ENCODE measurements at regions not wholly inside any gene's neighbourhood (a gene's known extent, or its start where the extent isn't known, plus 50 kb on each side); places are given as distances from the start of the nearest gene placed in this dataset.

- POLR2A ChIA-PET, result no interaction called here
- Mint-ChIP-seq H3K4me1 (no peaks in the 10 kb centered on the region), H3K9me3 (no peaks in the 10 kb centered on the region), H3K27ac (no peak overlapping the region), H3K36me3 (no peaks in the 10 kb centered on the region), H3K4me3 (no peak overlapping the region), H3K27me3 (peaks cover 5% of the 10 kb centered on the region)
- no peak for DNase-seq
- no peak for ATAC-seq (ENCODE audit: low read depth)
Measured at GRCh38 chr17:55829995-55830612, 79.3 kb downstream of the PCTP start.

- no peak for ATAC-seq (ENCODE audit: low read depth)
- H3K36me3 Mint-ChIP-seq, result no peaks in the 10 kb centered on the region
- H3K27me3 Mint-ChIP-seq, result peaks cover 7% of the 10 kb centered on the region
- H3K4me1 Mint-ChIP-seq, result no peaks in the 10 kb centered on the region
- POLR2A ChIA-PET, result no interaction called here
- no peak overlapping the region for H3K4me3 Mint-ChIP-seq
- DNase-seq, result no peak
- H3K9me3 Mint-ChIP-seq, result no peaks in the 10 kb centered on the region
- H3K27ac Mint-ChIP-seq, result no peak overlapping the region
Measured at GRCh38 chr17:55830699-55831471, 80.0 kb downstream of the PCTP start.

- Mint-ChIP-seq H3K4me3 (no peak overlapping the region), H3K27me3 (peaks cover 7% of the 10 kb centered on the region), H3K36me3 (no peaks in the 10 kb centered on the region), H3K27ac (no peak overlapping the region), H3K4me1 (no peaks in the 10 kb centered on the region), H3K9me3 (no peaks in the 10 kb centered on the region)
- POLR2A ChIA-PET, result no interaction called here
- DNase-seq (no peak), ATAC-seq (ENCODE audit: low read depth) (no peak)
Measured at GRCh38 chr17:55833306-55833705, 82.5 kb downstream of the PCTP start.

GRCh38 chr17:55842405-55843158, 91.7 kb downstream of the PCTP start:
- POLR2A ChIA-PET, result no interaction called here
- peaks cover 11% of the 10 kb centered on the region for H3K27me3 Mint-ChIP-seq
- no peak overlapping the region for H3K27ac Mint-ChIP-seq
- ATAC-seq (ENCODE audit: low read depth), result no peak
- H3K4me3 Mint-ChIP-seq, result no peak overlapping the region
- H3K9me3 Mint-ChIP-seq, result no peaks in the 10 kb centered on the region
- no peaks in the 10 kb centered on the region for H3K36me3 Mint-ChIP-seq
- DNase-seq, result no peak
- peaks cover 2% of the 10 kb centered on the region for H3K4me1 Mint-ChIP-seq

GRCh38 chr17:55843785-55844184, 92.9 kb downstream of the PCTP start:
- H3K36me3 Mint-ChIP-seq, result no peaks in the 10 kb centered on the region
- peaks cover 2% of the 10 kb centered on the region for H3K4me1 Mint-ChIP-seq
- no peak for ATAC-seq (ENCODE audit: low read depth)
- H3K27me3 Mint-ChIP-seq, result peaks cover 11% of the 10 kb centered on the region
- POLR2A ChIA-PET, result no interaction called here
- no peaks in the 10 kb centered on the region for H3K9me3 Mint-ChIP-seq
- no peak for DNase-seq
- H3K4me3 Mint-ChIP-seq, result no peak overlapping the region
- H3K27ac Mint-ChIP-seq, result no peak overlapping the region

GRCh38 chr17:55845385-55845784, 94.5 kb downstream of the PCTP start:
- Mint-ChIP-seq H3K27me3 (peaks cover 11% of the 10 kb centered on the region), H3K4me3 (peak overlapping the region; percentile 16)
- no peak for ATAC-seq (ENCODE audit: low read depth)

GRCh38 chr17:55846745-55847144, 95.9 kb downstream of the PCTP start:
- Mint-ChIP-seq H3K27ac (no peak overlapping the region), H3K9me3 (no peaks in the 10 kb centered on the region), H3K4me3 (no peak overlapping the region), H3K4me1 (peaks cover 2% of the 10 kb centered on the region), H3K36me3 (no peaks in the 10 kb centered on the region), H3K27me3 (peaks cover 6% of the 10 kb centered on the region)
- POLR2A ChIA-PET, result no interaction called here
- no peak for ATAC-seq (ENCODE audit: low read depth)
- DNase-seq, result no peak

More at GRCh38 chr17:55845385-55845784, 94.5 kb downstream of the PCTP start:
- H3K4me1 Mint-ChIP-seq, result peaks cover 2% of the 10 kb centered on the region
- POLR2A ChIA-PET, result interaction anchor here (0.6 kb wide), 1 partner anchor 641 kb away, joined by 3 read pairs; no protein-coding TSS in a partner anchor
- H3K9me3 Mint-ChIP-seq, result no peaks in the 10 kb centered on the region
- H3K27ac Mint-ChIP-seq, result no peak overlapping the region
- H3K36me3 Mint-ChIP-seq, result no peaks in the 10 kb centered on the region
- peak; percentile 49 for DNase-seq

- POLR2A ChIA-PET, result no interaction called here
- Mint-ChIP-seq H3K27ac (no peak overlapping the region), H3K4me3 (no peak overlapping the region), H3K9me3 (no peaks in the 10 kb centered on the region), H3K27me3 (no peaks in the 10 kb centered on the region), H3K4me1 (no peaks in the 10 kb centered on the region), H3K36me3 (no peaks in the 10 kb centered on the region)
- ATAC-seq (ENCODE audit: low read depth) (no peak), DNase-seq (no peak)
Measured at GRCh38 chr17:55852734-55853133, 101.9 kb downstream of the PCTP start.

- H3K4me3 Mint-ChIP-seq, result no peak overlapping the region
- H3K36me3 Mint-ChIP-seq, result no peaks in the 10 kb centered on the region
- peaks cover 7% of the 10 kb centered on the region for H3K27me3 Mint-ChIP-seq
- DNase-seq, result no peak
- peaks cover under 1% of the 10 kb centered on the region for H3K9me3 Mint-ChIP-seq
- no peak overlapping the region for H3K27ac Mint-ChIP-seq
- POLR2A ChIA-PET, result no interaction called here
- H3K4me1 Mint-ChIP-seq, result no peaks in the 10 kb centered on the region
- no peak for ATAC-seq (ENCODE audit: low read depth)
Measured at GRCh38 chr17:55859301-55859795, 108.5 kb downstream of the PCTP start.

GRCh38 chr17:55865072-55865762, 114.4 kb downstream of the PCTP start:
- Mint-ChIP-seq H3K36me3 (no peaks in the 10 kb centered on the region), H3K27ac (no peak overlapping the region), H3K4me1 (no peaks in the 10 kb centered on the region), H3K4me3 (no peak overlapping the region), H3K9me3 (peaks cover 6% of the 10 kb centered on the region), H3K27me3 (no peaks in the 10 kb centered on the region)
- POLR2A ChIA-PET, result no interaction called here
- no peak for DNase-seq
- no peak for ATAC-seq (ENCODE audit: low read depth)

- H3K27ac Mint-ChIP-seq, result no peak overlapping the region
- no peaks in the 10 kb centered on the region for H3K27me3 Mint-ChIP-seq
- POLR2A ChIA-PET, result no interaction called here
- DNase-seq (no peak), ATAC-seq (ENCODE audit: low read depth) (no peak)
- no peaks in the 10 kb centered on the region for H3K36me3 Mint-ChIP-seq
- H3K4me3 Mint-ChIP-seq, result no peak overlapping the region
- peaks cover 4% of the 10 kb centered on the region for H3K9me3 Mint-ChIP-seq
- H3K4me1 Mint-ChIP-seq, result no peaks in the 10 kb centered on the region
Measured at GRCh38 chr17:55870044-55870443, 119.2 kb downstream of the PCTP start.

GRCh38 chr17:55872374-55872773, 121.5 kb downstream of the PCTP start:
- POLR2A ChIA-PET, result no interaction called here
- ATAC-seq (ENCODE audit: low read depth), result no peak
- Mint-ChIP-seq H3K4me3 (no peak overlapping the region), H3K27me3 (peaks cover 5% of the 10 kb centered on the region), H3K27ac (no peak overlapping the region), H3K36me3 (no peaks in the 10 kb centered on the region), H3K4me1 (no peaks in the 10 kb centered on the region), H3K9me3 (no peaks in the 10 kb centered on the region)
- DNase-seq, result no peak

- H3K27ac Mint-ChIP-seq, result no peak overlapping the region
- H3K27me3 Mint-ChIP-seq, result peaks cover 5% of the 10 kb centered on the region
- H3K4me1 Mint-ChIP-seq, result no peaks in the 10 kb centered on the region
- H3K4me3 Mint-ChIP-seq, result no peak overlapping the region
- ATAC-seq (ENCODE audit: low read depth), result no peak
- H3K36me3 Mint-ChIP-seq, result no peaks in the 10 kb centered on the region
- DNase-seq, result no peak
- POLR2A ChIA-PET, result no interaction called here
- no peaks in the 10 kb centered on the region for H3K9me3 Mint-ChIP-seq
Measured at GRCh38 chr17:55873017-55873758, 122.3 kb downstream of the PCTP start.

Measured in activated naive CD8-positive, alpha-beta T cell treated with anti-CD3 and anti-CD28 coated beads, Interleukin-2, amount 10 ng/mL, durations not matched to agents 7 days and 5 days (primary cell).